ENCODE measurements at regions not wholly inside any gene's neighbourhood (a gene's known extent, or its start where the extent isn't known, plus 50 kb on each side); places are given as distances from the start of the nearest gene placed in this dataset.

- TF ChIP-seq EZH2 (IDR thresholded peaks at IDR 0.05; ENCODE audit: insufficient read depth, low read length): no peak
- TF ChIP-seq, protein P1, sequence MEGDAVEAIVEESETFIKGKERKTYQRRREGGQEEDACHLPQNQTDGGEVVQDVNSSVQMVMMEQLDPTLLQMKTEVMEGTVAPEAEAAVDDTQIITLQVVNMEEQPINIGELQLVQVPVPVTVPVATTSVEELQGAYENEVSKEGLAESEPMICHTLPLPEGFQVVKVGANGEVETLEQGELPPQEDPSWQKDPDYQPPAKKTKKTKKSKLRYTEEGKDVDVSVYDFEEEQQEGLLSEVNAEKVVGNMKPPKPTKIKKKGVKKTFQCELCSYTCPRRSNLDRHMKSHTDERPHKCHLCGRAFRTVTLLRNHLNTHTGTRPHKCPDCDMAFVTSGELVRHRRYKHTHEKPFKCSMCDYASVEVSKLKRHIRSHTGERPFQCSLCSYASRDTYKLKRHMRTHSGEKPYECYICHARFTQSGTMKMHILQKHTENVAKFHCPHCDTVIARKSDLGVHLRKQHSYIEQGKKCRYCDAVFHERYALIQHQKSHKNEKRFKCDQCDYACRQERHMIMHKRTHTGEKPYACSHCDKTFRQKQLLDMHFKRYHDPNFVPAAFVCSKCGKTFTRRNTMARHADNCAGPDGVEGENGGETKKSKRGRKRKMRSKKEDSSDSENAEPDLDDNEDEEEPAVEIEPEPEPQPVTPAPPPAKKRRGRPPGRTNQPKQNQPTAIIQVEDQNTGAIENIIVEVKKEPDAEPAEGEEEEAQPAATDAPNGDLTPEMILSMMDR (IDR thresholded peaks at IDR 0.05; ENCODE audit: insufficient read depth, low read depth, low read length): no peak
- no peak overlapping the region for H3K27ac ChIP-seq (ENCODE audit: low read depth, low read length)
- H3K4me3 ChIP-seq (ENCODE audit: insufficient read depth, low read depth, low read length): no peak overlapping the region
- DNase-seq (ENCODE audit: low read depth): no peak
- H3K27me3 ChIP-seq (ENCODE audit: insufficient read depth, low read length): no peaks in the 10 kb centered on the region
- Mint-ChIP-seq H3K36me3 (ENCODE audit: low read depth, unreplicated experiment) (no peaks in the 10 kb centered on the region), H3K4me1 (ENCODE audit: low read depth, unreplicated experiment) (no peaks in the 10 kb centered on the region), H3K4me3 (ENCODE audit: unreplicated experiment) (no peak overlapping the region), H3K27ac (ENCODE audit: unreplicated experiment) (no peak overlapping the region), H3K9me3 (ENCODE audit: unreplicated experiment) (peaks cover 4% of the 10 kb centered on the region), H3K27me3 (ENCODE audit: low read depth, unreplicated experiment) (peaks cover 27% of the 10 kb centered on the region)
- H3K4me1 ChIP-seq (ENCODE audit: insufficient read depth, low read length): no peaks in the 10 kb centered on the region
- H3K9ac ChIP-seq (ENCODE audit: low read length): no peak overlapping the region
- no peaks in the 10 kb centered on the region for H4K20me1 ChIP-seq (ENCODE audit: insufficient read depth, low read length)
- FAIRE-seq: no peak
- H3K36me3 ChIP-seq (ENCODE audit: insufficient read depth, low read length): no peaks in the 10 kb centered on the region
- no peaks in the 10 kb centered on the region for H3K9me3 ChIP-seq (ENCODE audit: insufficient read depth, low read depth, low read length)
- H3K4me2 ChIP-seq (ENCODE audit: low read length): no peak overlapping the region
- H3K79me2 ChIP-seq (ENCODE audit: insufficient read depth, low read length): no peaks in the 10 kb centered on the region
- H2AFZ ChIP-seq (ENCODE audit: low read depth, low read length): no peak overlapping the region
These were observed 212.6 kb downstream of the EN1 start for GRCh38 chr2:118634876-118635275.

- no peak overlapping the region for H2AFZ ChIP-seq (ENCODE audit: low read depth, low read length)
- TF ChIP-seq, protein P1 (IDR thresholded peaks at IDR 0.05; ENCODE audit: insufficient read depth, low read depth, low read length): no peak
- no peak for TF ChIP-seq EZH2 (IDR thresholded peaks at IDR 0.05; ENCODE audit: insufficient read depth, low read length)
- H3K9me3 ChIP-seq (ENCODE audit: insufficient read depth, low read depth, low read length): no peaks in the 10 kb centered on the region
- no peak overlapping the region for H3K4me2 ChIP-seq (ENCODE audit: low read length)
- H3K4me3 Mint-ChIP-seq (ENCODE audit: unreplicated experiment): no peak overlapping the region
- H3K4me3 ChIP-seq (ENCODE audit: insufficient read depth, low read depth, low read length): no peak overlapping the region
- H3K27ac Mint-ChIP-seq (ENCODE audit: unreplicated experiment): no peak overlapping the region
- H3K9ac ChIP-seq (ENCODE audit: low read length): no peak overlapping the region
- H3K36me3 Mint-ChIP-seq (ENCODE audit: low read depth, unreplicated experiment): no peaks in the 10 kb centered on the region
- no peak overlapping the region for H3K27ac ChIP-seq (ENCODE audit: low read depth, low read length)
- no peaks in the 10 kb centered on the region for H3K27me3 ChIP-seq (ENCODE audit: insufficient read depth, low read length)
- H3K9me3 Mint-ChIP-seq (ENCODE audit: unreplicated experiment): peaks cover 6% of the 10 kb centered on the region
- no peaks in the 10 kb centered on the region for H3K4me1 Mint-ChIP-seq (ENCODE audit: low read depth, unreplicated experiment)
- H4K20me1 ChIP-seq (ENCODE audit: insufficient read depth, low read length): no peaks in the 10 kb centered on the region
- DNase-seq (ENCODE audit: low read depth) (no peak), FAIRE-seq (no peak)
- no peaks in the 10 kb centered on the region for H3K79me2 ChIP-seq (ENCODE audit: insufficient read depth, low read length)
- peaks cover 30% of the 10 kb centered on the region for H3K27me3 Mint-ChIP-seq (ENCODE audit: low read depth, unreplicated experiment)
- no peaks in the 10 kb centered on the region for H3K36me3 ChIP-seq (ENCODE audit: insufficient read depth, low read length)
- no peaks in the 10 kb centered on the region for H3K4me1 ChIP-seq (ENCODE audit: insufficient read depth, low read length)
These were observed 214.0 kb downstream of the EN1 start for GRCh38 chr2:118633371-118634018.

GRCh38 chr2:118632921-118633320 lies 214.5 kb downstream of the EN1 start:
- Histone ChIP-seq H3K4me3 (ENCODE audit: insufficient read depth, low read depth, low read length) (no peak overlapping the region), H2AFZ (ENCODE audit: low read depth, low read length) (no peak overlapping the region), H3K4me1 (ENCODE audit: insufficient read depth, low read length) (no peaks in the 10 kb centered on the region), H3K79me2 (ENCODE audit: insufficient read depth, low read length) (no peaks in the 10 kb centered on the region), H4K20me1 (ENCODE audit: insufficient read depth, low read length) (no peaks in the 10 kb centered on the region), H3K9me3 (ENCODE audit: insufficient read depth, low read depth, low read length) (no peaks in the 10 kb centered on the region), H3K27me3 (ENCODE audit: insufficient read depth, low read length) (no peaks in the 10 kb centered on the region), H3K9ac (ENCODE audit: low read length) (no peak overlapping the region), H3K27ac (ENCODE audit: low read depth, low read length) (no peak overlapping the region), H3K36me3 (ENCODE audit: insufficient read depth, low read length) (no peaks in the 10 kb centered on the region), H3K4me2 (ENCODE audit: low read length) (no peak overlapping the region)
- DNase-seq (ENCODE audit: low read depth) (no peak), FAIRE-seq (no peak)
- H3K4me1 Mint-ChIP-seq (ENCODE audit: low read depth, unreplicated experiment): no peaks in the 10 kb centered on the region
- no peak overlapping the region for H3K27ac Mint-ChIP-seq (ENCODE audit: unreplicated experiment)
- TF ChIP-seq EZH2 (IDR thresholded peaks at IDR 0.05; ENCODE audit: insufficient read depth, low read length): no peak
- TF ChIP-seq, protein P1 (IDR thresholded peaks at IDR 0.05; ENCODE audit: insufficient read depth, low read depth, low read length): no peak
- no peak overlapping the region for H3K4me3 Mint-ChIP-seq (ENCODE audit: unreplicated experiment)
- H3K9me3 Mint-ChIP-seq (ENCODE audit: unreplicated experiment): peaks cover 6% of the 10 kb centered on the region
- H3K27me3 Mint-ChIP-seq (ENCODE audit: low read depth, unreplicated experiment): peaks cover 30% of the 10 kb centered on the region
- no peaks in the 10 kb centered on the region for H3K36me3 Mint-ChIP-seq (ENCODE audit: low read depth, unreplicated experiment)
